Endothelial cell of umbilical vein (primary cell): ENCODE measurements at regions not wholly inside any gene's neighbourhood (a gene's known extent, or its start where the extent isn't known, plus 50 kb on each side); places are given as distances from the start of the nearest gene placed in this dataset.

Experiments used
- BruUV-seq: library from RNA; stranded (reverse); fragments of 400-500 nt; replicated peaks from 2 replicates; lab custom pipeline; 2021; lab: Mats Ljungman, UMichigan
- CTCF ChIA-PET: fragments of 300-600, 350-600 bp; sonication (Branson Sonifier 250); formaldehyde crosslinking; loops from one replicate; lab custom pipeline; 2021; ENCODE audit warnings: antibody characterized with exemption, inconsistent platforms; lab: Charles Lee
- POLR2A ChIA-PET: fragments of 300-600, 350-600 bp; sonication (Branson Sonifier 250); formaldehyde crosslinking; loops from one replicate; lab custom pipeline; 2021; ENCODE audit warnings: antibody characterized with exemption, inconsistent platforms; lab: Charles Lee
- DNase-seq: peaks from one replicate; pipeline ENCODE4 v3.0.0-alpha.2; 2011; ENCODE audit warnings: low read depth, low spot score
- FAIRE-seq: peaks from 2 replicates; lab custom pipeline; 2011; peaks lifted over from hg19 to GRCh38; lab: Jason Lieb, UNC
- H2AFZ ChIP-seq: 2 replicates; pipeline ENCODE4 v1.6.0; 2012; ENCODE audit warnings: low read depth, low read length, control low read depth, inconsistent platforms
- H3K27ac ChIP-seq: 2 replicates; pipeline ENCODE4 v1.5.1; 2011; ENCODE audit warnings: low read depth, mild to moderate bottlenecking, control low read depth, low read length, moderate library complexity; ENCODE audit not compliant: insufficient read depth
- H3K27me3 ChIP-seq, 2 experiments: 2 replicates each; pipeline versions ENCODE4 v1.6.0 to v1.6.1; 2011; ENCODE audit warnings: low read length in 2 of 2, mixed read lengths in 1 of 2; ENCODE audit not compliant: control insufficient read depth in 2 of 2, insufficient read depth in 2 of 2
- H3K36me3 ChIP-seq, 2 experiments: 2 replicates in 1 of 2; 3 replicates in 1 of 2; pipeline ENCODE4 v1.5.1; 2011; ENCODE audit warnings: low read length in 2 of 2, mild to moderate bottlenecking in 1 of 2, moderate library complexity in 1 of 2; ENCODE audit not compliant: control insufficient read depth in 2 of 2, insufficient read depth in 2 of 2; ENCODE audit errors: extremely low read depth in 1 of 2
- H3K4me1 ChIP-seq: 3 replicates; pipeline ENCODE4 v1.5.1; 2011; ENCODE audit warnings: mild to moderate bottlenecking, low read length; ENCODE audit not compliant: control insufficient read depth, insufficient read depth; ENCODE audit errors: extremely low read depth
- H3K4me2 ChIP-seq: 2 replicates; pipeline ENCODE4 v1.6.1; 2011; ENCODE audit warnings: low read length, control low read depth, mixed read lengths; ENCODE audit not compliant: insufficient read depth
- H3K4me3 ChIP-seq, 3 experiments: fragments of 200-600 bp in 1 of 3; sonication (generic), shearing (Covaris generic) in 1 of 3; replicated peaks in 1 of 3; 2 replicates each; pipeline ENCODE4 v1.5.1; 2011 to 2016; ENCODE audit warnings: control low read depth in 3 of 3, low read length in 3 of 3, mild to moderate bottlenecking in 2 of 3, inconsistent platforms in 1 of 3, low read depth in 1 of 3, moderate library complexity in 1 of 3; ENCODE audit not compliant: insufficient read depth in 1 of 3
- H3K79me2 ChIP-seq: 2 replicates; pipeline ENCODE4 v1.6.0; 2012; ENCODE audit warnings: low read length, inconsistent platforms; ENCODE audit not compliant: control insufficient read depth, insufficient read depth
- H3K9ac ChIP-seq: replicated peaks from 2 replicates; pipeline ENCODE3; 2011; ENCODE audit warnings: low read length, control low read depth; ENCODE audit not compliant: insufficient read depth; ENCODE audit errors: extremely low read depth
- H3K9me1 ChIP-seq: replicated peaks from 3 replicates; pipeline ENCODE4 v1.6.0; 2011; ENCODE audit warnings: mild to moderate bottlenecking, low read length; ENCODE audit not compliant: control insufficient read depth, insufficient read depth; ENCODE audit errors: extremely low read depth
- H3K9me3 ChIP-seq: replicated peaks from 2 replicates; pipeline ENCODE4 v1.5.1; 2012; ENCODE audit warnings: low read length, inconsistent platforms; ENCODE audit not compliant: control insufficient read depth, insufficient read depth
- H4K20me1 ChIP-seq: replicated peaks from 2 replicates; pipeline ENCODE3; 2011; ENCODE audit warnings: mild to moderate bottlenecking, low read length; ENCODE audit not compliant: control insufficient read depth, insufficient read depth; ENCODE audit errors: extremely low read depth
- EZH2 ChIP-seq: IDR thresholded peaks from 2 replicates; pipeline ENCODE4 v1.6.1; 2012; ENCODE audit warnings: borderline replicate concordance, low read depth, mild to moderate bottlenecking, moderate library complexity, low read length, inconsistent platforms; ENCODE audit not compliant: severe bottlenecking
- FOS ChIP-seq: IDR thresholded peaks from 2 replicates; pipeline ENCODE4 v1.6.1; 2011; ENCODE audit warnings: mild to moderate bottlenecking, low read length, moderate library complexity, borderline replicate concordance; ENCODE audit not compliant: insufficient read depth
- GATA2 ChIP-seq: IDR thresholded peaks from 2 replicates; pipeline ENCODE4 v1.7.0; 2011; ENCODE audit warnings: low read depth, mild to moderate bottlenecking, moderate library complexity, mixed read lengths, low read length; ENCODE audit not compliant: insufficient read length, insufficient read depth
- JUN ChIP-seq: IDR thresholded peaks from 2 replicates; pipeline ENCODE4 v1.6.1; 2011; ENCODE audit warnings: borderline replicate concordance, low read depth; ENCODE audit not compliant: insufficient read length, insufficient read depth
- MYC ChIP-seq: IDR thresholded peaks from one replicate; pipeline ENCODE4 v1.6.1; 2011; ENCODE audit warnings: mild to moderate bottlenecking, low read depth, low read length
- POLR2A ChIP-seq: IDR thresholded peaks from 2 replicates; pipeline ENCODE4 v1.6.1; 2012; ENCODE audit warnings: low read depth, mild to moderate bottlenecking, control low read depth, low read length
- POLR2AphosphoS5 ChIP-seq: IDR thresholded peaks from 2 replicates; pipeline ENCODE4 v1.6.1; 2012; ENCODE audit warnings: low read depth, mild to moderate bottlenecking, control low read depth, low read length, moderate library complexity; ENCODE audit not compliant: insufficient read depth
- dilution Hi-C: fragments of 300-500 bp; cut with MboI; formaldehyde crosslinking; loops from one replicate; pipeline ENCODE4 v1.15.0; 2019; ENCODE audit warnings: low sequenced_read_pairs; ENCODE audit not compliant: extremely low pct_ligation_motif_present
- intact Hi-C: fragments of 100-400 bp; cut with micrococcal nuclease; formaldehyde crosslinking; loops from one replicate; pipeline ENCODE4 v1.10.0; 2022
- TF ChIP-seq, protein P1 (sequence below): IDR thresholded peaks from 2 replicates; pipeline ENCODE4 v1.6.1; 2011; ENCODE audit not compliant: insufficient read depth, insufficient read length
- TF ChIP-seq, protein P2 (sequence below), 2 donors: IDR thresholded peaks; 1 replicate in 1 of 2; 2 replicates in 1 of 2; pipeline ENCODE4 v1.5.1; 2011; ENCODE audit warnings: low read length in 2 of 2, mild to moderate bottlenecking in 2 of 2, moderate library complexity in 2 of 2, control low read depth in 1 of 2, inconsistent platforms in 1 of 2, low read depth in 1 of 2; ENCODE audit not compliant: insufficient read depth in 1 of 2; ENCODE audit errors: extremely low read depth in 1 of 2

- Histone ChIP-seq H3K4me3 (no peak overlapping the region), H2AFZ (no peak overlapping the region), H3K9me3 (peaks cover 3% of the 10 kb centered on the region), H3K79me2 (no peaks in the 10 kb centered on the region), H3K27me3 (no peaks in the 10 kb centered on the region), H3K36me3 (no peaks in the 10 kb centered on the region), H3K4me2 (no peak overlapping the region), H3K9me1 (no peaks in the 10 kb centered on the region), H3K4me1 (no peaks in the 10 kb centered on the region), H3K27ac (no peak overlapping the region), H3K9ac (no peak overlapping the region), H4K20me1 (no peaks in the 10 kb centered on the region)
- DNase-seq (no peak), FAIRE-seq (no peak)
- intact Hi-C loops, result no loop called here
- ChIA-PET POLR2A (no interaction called here), CTCF (no interaction called here)
- TF ChIP-seq POLR2AphosphoS5, result no peak
- TF ChIP-seq, protein P1, sequence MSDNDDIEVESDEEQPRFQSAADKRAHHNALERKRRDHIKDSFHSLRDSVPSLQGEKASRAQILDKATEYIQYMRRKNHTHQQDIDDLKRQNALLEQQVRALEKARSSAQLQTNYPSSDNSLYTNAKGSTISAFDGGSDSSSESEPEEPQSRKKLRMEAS, result no peak
- TF ChIP-seq MYC, result no peak
- no peak for TF ChIP-seq FOS
- TF ChIP-seq, protein P2, sequence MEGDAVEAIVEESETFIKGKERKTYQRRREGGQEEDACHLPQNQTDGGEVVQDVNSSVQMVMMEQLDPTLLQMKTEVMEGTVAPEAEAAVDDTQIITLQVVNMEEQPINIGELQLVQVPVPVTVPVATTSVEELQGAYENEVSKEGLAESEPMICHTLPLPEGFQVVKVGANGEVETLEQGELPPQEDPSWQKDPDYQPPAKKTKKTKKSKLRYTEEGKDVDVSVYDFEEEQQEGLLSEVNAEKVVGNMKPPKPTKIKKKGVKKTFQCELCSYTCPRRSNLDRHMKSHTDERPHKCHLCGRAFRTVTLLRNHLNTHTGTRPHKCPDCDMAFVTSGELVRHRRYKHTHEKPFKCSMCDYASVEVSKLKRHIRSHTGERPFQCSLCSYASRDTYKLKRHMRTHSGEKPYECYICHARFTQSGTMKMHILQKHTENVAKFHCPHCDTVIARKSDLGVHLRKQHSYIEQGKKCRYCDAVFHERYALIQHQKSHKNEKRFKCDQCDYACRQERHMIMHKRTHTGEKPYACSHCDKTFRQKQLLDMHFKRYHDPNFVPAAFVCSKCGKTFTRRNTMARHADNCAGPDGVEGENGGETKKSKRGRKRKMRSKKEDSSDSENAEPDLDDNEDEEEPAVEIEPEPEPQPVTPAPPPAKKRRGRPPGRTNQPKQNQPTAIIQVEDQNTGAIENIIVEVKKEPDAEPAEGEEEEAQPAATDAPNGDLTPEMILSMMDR (IDR thresholded peaks at IDR 0.05; ENCODE audit: extremely low read depth in 1 of 2, insufficient read depth in 1 of 2, low read depth in 1 of 2, low read length in 2 of 2), result no peak
- no peak for TF ChIP-seq POLR2A
- TF ChIP-seq EZH2, result no peak
- TF ChIP-seq JUN, result no peak
- TF ChIP-seq GATA2, result no peak
- dilution Hi-C loops, result no loop called here
- no TSS peak for BruUV-seq
Measured at GRCh38 chr2:107621186-107622165, 205.2 kb upstream of the RGPD4 start.
